H1 (cell line): ENCODE measurements at regions not wholly inside any gene's neighbourhood (a gene's known extent, or its start where the extent isn't known, plus 50 kb on each side); places are given as distances from the start of the nearest gene placed in this dataset.

Experiments
- CTCF ChIA-PET: fragments of 300-600 bp; sonication (Branson Sonifier 250); formaldehyde crosslinking; loops from one replicate; lab custom pipeline; 2021; ENCODE audit not compliant: partially characterized antibody; lab: Charles Lee
- POLR2A ChIA-PET: fragments of 300-600 bp; sonication (Branson Sonifier 250); formaldehyde crosslinking; loops from one replicate; lab custom pipeline; 2021; ENCODE audit warnings: inconsistent platforms; ENCODE audit not compliant: partially characterized antibody; lab: Charles Lee
- DNase-seq, 2 experiments: peaks; one replicate each; pipeline versions ENCODE4 v3.0.0 to v3.0.0-alpha.2; 2010 to 2022; ENCODE audit warnings: low spot score in 2 of 2, low read depth in 1 of 2, mixed read lengths in 1 of 2
- FAIRE-seq: peaks from 2 replicates; lab custom pipeline; 2011; peaks lifted over from hg19 to GRCh38; lab: Jason Lieb, UNC
- H2AFZ ChIP-seq: 2 replicates; pipeline ENCODE4 v1.8.1; 2012; ENCODE audit warnings: low read length, inconsistent platforms
- H2AK5ac ChIP-seq: 2 replicates; pipeline ENCODE4 v1.6.1; 2013; ENCODE audit warnings: low read depth, low read length
- H2BK120ac ChIP-seq: replicated peaks from 2 replicates; pipeline ENCODE3; 2013; ENCODE audit warnings: low read depth, low read length, inconsistent platforms
- H2BK12ac ChIP-seq: 2 replicates; pipeline ENCODE4 v1.6.1; 2013; ENCODE audit warnings: low read depth, low read length
- H2BK15ac ChIP-seq: 2 replicates; pipeline ENCODE4 v1.6.1; 2013; ENCODE audit warnings: low read length
- H2BK20ac ChIP-seq: 2 replicates; pipeline ENCODE4 v1.6.1; 2013; ENCODE audit warnings: low read length
- H2BK5ac ChIP-seq: 2 replicates; pipeline ENCODE4 v1.6.1; 2013; ENCODE audit warnings: low read depth, low read length
- H3K14ac ChIP-seq: 2 replicates; pipeline ENCODE4 v1.6.1; 2013; ENCODE audit warnings: inconsistent platforms; ENCODE audit not compliant: insufficient read length
- H3K18ac ChIP-seq: 2 replicates; pipeline ENCODE4 v1.6.1; 2013; ENCODE audit warnings: low read length; ENCODE audit errors: extremely low read depth
- H3K23ac ChIP-seq: 2 replicates; pipeline ENCODE4 v1.6.1; 2013; ENCODE audit warnings: inconsistent platforms; ENCODE audit not compliant: insufficient read length
- H3K23me2 ChIP-seq: 2 replicates; pipeline ENCODE4 v1.6.1; 2013; ENCODE audit warnings: low read depth, low read length
- H3K27ac ChIP-seq: 2 replicates; pipeline ENCODE4 v1.6.1; 2011; ENCODE audit warnings: low read depth, low read length, inconsistent platforms
- H3K27me3 ChIP-seq, 4 experiments: replicated peaks in 1 of 4; 1 replicate in 1 of 4; 2 replicates in 3 of 4; pipeline versions ENCODE4 v1.6.1 to v1.8.1; 2011 to 2013; ENCODE audit warnings: low read length in 3 of 4, mild to moderate bottlenecking in 3 of 4, inconsistent platforms in 2 of 4, mixed read lengths in 2 of 4, moderate library complexity in 1 of 4; ENCODE audit not compliant: control insufficient read depth in 3 of 4, insufficient read depth in 3 of 4; ENCODE audit errors: extremely low read depth in 1 of 4
- H3K36me3 ChIP-seq, 4 experiments: 2 replicates each; pipeline versions ENCODE4 v1.6.1 to v1.8.1; 2011 to 2013; ENCODE audit warnings: mild to moderate bottlenecking in 4 of 4, low read length in 3 of 4, moderate library complexity in 2 of 4, control low read depth in 1 of 4, inconsistent platforms in 1 of 4; ENCODE audit not compliant: insufficient read depth in 4 of 4, control insufficient read depth in 2 of 4
- H3K4ac ChIP-seq: replicated peaks from 2 replicates; pipeline ENCODE3; 2013; ENCODE audit warnings: low read length, low read depth, mixed read lengths, inconsistent platforms; ENCODE audit not compliant: insufficient read length
- H3K4me1 ChIP-seq, 4 experiments: replicated peaks in 1 of 4; 1 replicate in 1 of 4; 2 replicates in 3 of 4; pipeline versions ENCODE4 v1.6.1 to v1.8.1; 2011 to 2013; ENCODE audit warnings: low read length in 3 of 4, inconsistent platforms in 2 of 4, mixed read lengths in 1 of 4; ENCODE audit not compliant: insufficient read depth in 4 of 4, control insufficient read depth in 3 of 4
- H3K4me2 ChIP-seq, 2 experiments: 2 replicates each; pipeline versions ENCODE4 v1.6.1 to v1.8.1; 2011 to 2013; ENCODE audit warnings: low read depth in 2 of 2, low read length in 2 of 2, control low read depth in 1 of 2, inconsistent platforms in 1 of 2, mild to moderate bottlenecking in 1 of 2; ENCODE audit not compliant: insufficient read depth in 1 of 2
- H3K4me3 ChIP-seq, 4 experiments: fragments of 200-600, 300-600 bp in 1 of 4; sonication (generic), shearing (Covaris generic), sonication (Bioruptor Twin) in 1 of 4; 2 replicates each; pipeline versions ENCODE4 v1.5.1 to v1.8.1; 2011 to 2016; ENCODE audit warnings: low read length in 4 of 4, low read depth in 3 of 4, control low read depth in 2 of 4, inconsistent platforms in 2 of 4, mild to moderate bottlenecking in 2 of 4, mixed read lengths in 1 of 4, moderate library complexity in 1 of 4; ENCODE audit not compliant: insufficient read depth in 2 of 4; ENCODE audit errors: extremely low read depth in 1 of 4
- H3K56ac ChIP-seq: replicated peaks from 2 replicates; pipeline ENCODE3; 2013; ENCODE audit warnings: low read depth, mild to moderate bottlenecking, mixed read lengths, low read length, inconsistent platforms; ENCODE audit not compliant: insufficient read length
- H3K79me1 ChIP-seq: 2 replicates; pipeline ENCODE4 v1.6.1; 2013; ENCODE audit warnings: low read depth, low read length, control low read depth
- H3K79me2 ChIP-seq, 2 experiments: 2 replicates each; pipeline versions ENCODE4 v1.6.1 to v1.8.1; 2012 to 2013; ENCODE audit warnings: low read length in 2 of 2, mild to moderate bottlenecking in 2 of 2, inconsistent platforms in 1 of 2; ENCODE audit not compliant: insufficient read depth in 2 of 2, control insufficient read depth in 1 of 2
- H3K9ac ChIP-seq, 4 experiments: replicated peaks in 1 of 4; 1 replicate in 1 of 4; 2 replicates in 3 of 4; pipeline versions ENCODE4 v1.6.1 to v1.8.1; 2011 to 2013; ENCODE audit warnings: low read depth in 3 of 4, low read length in 3 of 4, control low read depth in 2 of 4, mild to moderate bottlenecking in 2 of 4, moderate library complexity in 2 of 4, inconsistent platforms in 1 of 4; ENCODE audit errors: extremely low read depth in 1 of 4
- H3K9me3 ChIP-seq, 2 experiments: 2 replicates each; pipeline versions ENCODE4 v1.6.1 to v1.8.1; 2012 to 2013; ENCODE audit warnings: mild to moderate bottlenecking in 2 of 2, moderate library complexity in 2 of 2, control low read depth in 1 of 2, inconsistent platforms in 1 of 2, low read depth in 1 of 2, low read length in 1 of 2, mixed read lengths in 1 of 2; ENCODE audit not compliant: insufficient read depth in 2 of 2
- H4K20me1 ChIP-seq, 2 experiments: replicated peaks in 1 of 2; 2 replicates each; pipeline versions ENCODE3 to v1.8.1; 2011 to 2013; ENCODE audit warnings: inconsistent platforms in 2 of 2, low read length in 2 of 2, mild to moderate bottlenecking in 1 of 2; ENCODE audit not compliant: insufficient read depth in 2 of 2, control insufficient read depth in 1 of 2
- H4K5ac ChIP-seq: 2 replicates; pipeline ENCODE4 v1.6.1; 2013; ENCODE audit warnings: low read length, low read depth, mixed read lengths, inconsistent platforms; ENCODE audit not compliant: insufficient read length
- H4K8ac ChIP-seq: 2 replicates; pipeline ENCODE4 v1.8.0; 2013; ENCODE audit warnings: mild to moderate bottlenecking, moderate library complexity, low read length, inconsistent platforms; ENCODE audit not compliant: insufficient read depth; ENCODE audit errors: extremely low read depth
- H4K91ac ChIP-seq: replicated peaks from 2 replicates; pipeline ENCODE3; 2013; ENCODE audit warnings: low read length, mixed read lengths, inconsistent platforms; ENCODE audit not compliant: insufficient read length
- CREB1 ChIP-seq: IDR thresholded peaks from 2 replicates; pipeline ENCODE4 v1.6.1; 2012; ENCODE audit warnings: inconsistent platforms
- ZNF274 ChIP-seq: IDR thresholded peaks from 2 replicates; pipeline ENCODE4 v1.7.0; 2012; ENCODE audit warnings: low read length, borderline replicate concordance; ENCODE audit errors: extremely low read depth
- WGBS, 2 experiments: shearing (Covaris generic) in 1 of 2; methylation state at CpG; one replicate each; pipeline versions ENCODE4 v1.1.6 to v1.1.7; 2013 to 2015; ENCODE audit warnings: low lambda C conversion rate in 2 of 2, mixed read lengths in 2 of 2, inconsistent platforms in 1 of 2, low coverage in 1 of 2, missing lambda C conversion rate in 1 of 2; ENCODE audit not compliant: insufficient replicate concordance in 2 of 2, insufficient coverage in 1 of 2, insufficient read length in 1 of 2; ENCODE audit errors: extremely low coverage in 1 of 2, missing lambda C conversion rate in 1 of 2; 5-methylcytosine and 5-hydroxymethylcytosine counted together

GRCh38 chr18:65278939-65279667 is 471.7 kb upstream of the CDH7 start:
- Histone ChIP-seq H2BK120ac (no peak overlapping the region), H3K4me1 (peaks cover 0 to 9% (median 3%) of the 10 kb centered on the region in 4 experiments; a peak in 2 of 7 replicates), H2AK5ac (0 out of 2 replicates have a peak overlapping the region, but pooled peaks have one; percentile 49), H3K18ac (no peak overlapping the region), H2BK20ac (no peak overlapping the region), H3K9me3 (no peaks in the 10 kb centered on the region; a peak in 1 of 4 replicates), H3K36me3 (no peaks in the 10 kb centered on the region), H3K27me3 (no peaks in the 10 kb centered on the region), H3K23me2 (no peaks in the 10 kb centered on the region), H3K27ac (no peak overlapping the region), H3K9ac (no peak overlapping the region), H4K20me1 (no peaks in the 10 kb centered on the region)
- ChIA-PET CTCF (interaction anchor here (0.6 to 1.1 kb wide), 2 partner anchors 22 to 70 kb away, joined by 4 read pairs; no protein-coding TSS in a partner anchor), POLR2A (no interaction called here)
- DNase-seq, result no peak
- TF ChIP-seq CREB1, result no peak
- no peak for TF ChIP-seq ZNF274
- TF ChIP-seq, all 59 proteins: peak for 0
- Histone ChIP-seq H3K4ac (no peak overlapping the region), H2BK5ac (no peak overlapping the region), H3K79me1 (no peaks in the 10 kb centered on the region), H2AFZ (0 out of 2 replicates have a peak overlapping the region, but pooled peaks have one; percentile 42), H2BK12ac (no peak overlapping the region), H3K79me2 (no peaks in the 10 kb centered on the region), H4K8ac (no peak overlapping the region), H3K56ac (no peak overlapping the region), H3K4me2 (no peak overlapping the region), H4K5ac (no peak overlapping the region), H4K91ac (no peak overlapping the region), H3K23ac (no peak overlapping the region), H3K14ac (no peak overlapping the region), H2BK15ac (no peak overlapping the region), H3K4me3 (no peak overlapping the region)
- 89% methylated on average over 9 of the region's 9 CpGs; no CpG with 5 or more reads in 1 of the 2 experiments for WGBS, 2 experiments
- FAIRE-seq, result no peak
